H54 (cell line): ENCODE measurements at regions not wholly inside any gene's neighbourhood (a gene's known extent, or its start where the extent isn't known, plus 50 kb on each side); places are given as distances from the start of the nearest gene placed in this dataset.
"Not testable (repeated sequence)": the region's sequence is repeated elsewhere in the genome, so short reads cannot be mapped to it uniquely, and the experiment has no call there.

Experiments
- DNase-seq: peaks from one replicate; pipeline ENCODE4 v3.0.0; 2011; ENCODE audit warnings: low spot score, mixed read lengths; ENCODE audit not compliant: insufficient read length
- FAIRE-seq: peaks from 3 replicates; lab custom pipeline; 2011; peaks lifted over from hg19 to GRCh38; lab: Jason Lieb, UNC
- POLR2A ChIP-seq: IDR thresholded peaks from 2 replicates; pipeline ENCODE4 v1.6.1; 2011; ENCODE audit warnings: low read depth, mild to moderate bottlenecking, low read length

GRCh38 chr3:82423268-82424030 lies 662.0 kb upstream of the GBE1 start:
- no peak for TF ChIP-seq POLR2A
- no peak for FAIRE-seq

GRCh38 chr3:82416830-82417229 lies 655.4 kb upstream of the GBE1 start:
- no peak for DNase-seq
- FAIRE-seq: no peak
- no peak for TF ChIP-seq POLR2A

More at GRCh38 chr3:82423268-82424030, 662.0 kb upstream of the GBE1 start:
- DNase-seq: no peak

GRCh38 chr3:82416349-82416748 lies 654.9 kb upstream of the GBE1 start:
- FAIRE-seq: no peak
- TF ChIP-seq POLR2A: no peak
- DNase-seq: no peak

GRCh38 chr3:82413171-82413570 lies 651.7 kb upstream of the GBE1 start:
- no peak for TF ChIP-seq POLR2A
- FAIRE-seq (no peak), DNase-seq (no peak)

GRCh38 chr3:82410366-82410765 lies 648.9 kb upstream of the GBE1 start:
- FAIRE-seq (no peak), DNase-seq (no peak)
- no peak for TF ChIP-seq POLR2A

GRCh38 chr3:82409842-82410241 lies 648.4 kb upstream of the GBE1 start:
- FAIRE-seq: no peak
- no peak for DNase-seq
- no peak for TF ChIP-seq POLR2A

GRCh38 chr3:82392203-82392775 lies 630.8 kb upstream of the GBE1 start:
- no peak for TF ChIP-seq POLR2A
- FAIRE-seq (no peak), DNase-seq (no peak)

GRCh38 chr3:82390868-82391267 lies 629.4 kb upstream of the GBE1 start:
- no peak for TF ChIP-seq POLR2A
- FAIRE-seq (no peak), DNase-seq (no peak)

GRCh38 chr3:82386647-82387046 lies 625.2 kb upstream of the GBE1 start:
- FAIRE-seq (no peak), DNase-seq (no peak)
- no peak for TF ChIP-seq POLR2A

- FAIRE-seq (no peak), DNase-seq (no peak)
- no peak for TF ChIP-seq POLR2A
Measured at GRCh38 chr3:82384181-82384580, 622.7 kb upstream of the GBE1 start.

- FAIRE-seq (no peak), DNase-seq (no peak)
- TF ChIP-seq POLR2A: no peak
Measured at GRCh38 chr3:82382831-82383230, 621.4 kb upstream of the GBE1 start.

GRCh38 chr3:82378392-82378791 lies 616.9 kb upstream of the GBE1 start:
- FAIRE-seq (no peak), DNase-seq (no peak)
- TF ChIP-seq POLR2A: no peak

GRCh38 chr3:82376883-82377282 lies 615.4 kb upstream of the GBE1 start:
- FAIRE-seq (no peak), DNase-seq (no peak)
- no peak for TF ChIP-seq POLR2A

GRCh38 chr3:82373833-82374232 lies 612.4 kb upstream of the GBE1 start:
- DNase-seq, FAIRE-seq: not testable (repeated sequence)

- TF ChIP-seq POLR2A: no peak
- no peak for FAIRE-seq
- no peak for DNase-seq
Measured at GRCh38 chr3:82364827-82365226, 603.4 kb upstream of the GBE1 start.
